Smooth muscle cell (in vitro differentiated cells): ENCODE measurements at regions not wholly inside any gene's neighbourhood (a gene's known extent, or its start where the extent isn't known, plus 50 kb on each side); places are given as distances from the start of the nearest gene placed in this dataset.

Source experiments
- DNase-seq: peaks from one replicate; lab custom pipeline; 2025; ENCODE audit not compliant: unreplicated experiment; lab: John Stamatoyannopoulos, UW
- H2AFZ ChIP-seq: fragments of 200-600 bp; sonication (generic); 2 replicates; pipeline ENCODE4 v1.6.0; 2016; ENCODE audit warnings: antibody characterized with exemption, low read depth, mild to moderate bottlenecking
- H3F3A ChIP-seq: fragments of 200-600 bp; sonication (generic); 2 replicates; pipeline ENCODE4 v1.6.0; 2017; ENCODE audit warnings: antibody characterized with exemption, low read depth
- H3K27ac ChIP-seq: fragments of 200-600 bp; sonication (generic); 2 replicates; pipeline ENCODE4 v1.5.1; 2016; ENCODE audit warnings: low read depth, mild to moderate bottlenecking
- H3K27me3 ChIP-seq: fragments of 200-600 bp; sonication (generic); 2 replicates; pipeline ENCODE4 v1.6.1; 2016; ENCODE audit warnings: low read depth, mild to moderate bottlenecking
- H3K36me3 ChIP-seq: fragments of 200-600 bp; sonication (generic); 2 replicates; pipeline ENCODE4 v1.5.1; 2016; ENCODE audit warnings: low read depth
- H3K4me1 ChIP-seq: fragments of 200-600 bp; sonication (generic); 2 replicates; pipeline ENCODE4 v1.5.1; 2016; ENCODE audit warnings: low read depth
- H3K4me2 ChIP-seq: fragments of 200-600 bp; sonication (generic); 2 replicates; pipeline ENCODE4 v1.6.0; 2016; ENCODE audit warnings: mild to moderate bottlenecking
- H3K4me3 ChIP-seq: fragments of 200-600 bp; sonication (generic); 2 replicates; pipeline ENCODE4 v1.5.1; 2016; ENCODE audit warnings: mild to moderate bottlenecking
- H3K79me2 ChIP-seq: fragments of 200-600 bp; sonication (generic); 2 replicates; pipeline ENCODE4 v1.6.0; 2016; ENCODE audit warnings: low read depth, mild to moderate bottlenecking
- H3K9ac ChIP-seq: fragments of 200-600 bp; sonication (generic); 2 replicates; pipeline ENCODE4 v1.6.0; 2016; ENCODE audit warnings: low read depth
- H3K9me3 ChIP-seq: fragments of 200-600 bp; sonication (generic); replicated peaks from 2 replicates; pipeline ENCODE4 v1.5.1; 2016; ENCODE audit warnings: low read depth
- H4K20me1 ChIP-seq: fragments of 200-600 bp; sonication (generic); 2 replicates; pipeline ENCODE4 v1.6.0; 2016; ENCODE audit warnings: low read depth
- CTCF ChIP-seq: fragments of 200-600 bp; sonication (generic); IDR thresholded peaks from 2 replicates; pipeline ENCODE4 v1.5.1; 2017; ENCODE audit warnings: borderline replicate concordance, mild to moderate bottlenecking, antibody characterized with exemption; ENCODE audit not compliant: insufficient read depth, poor library complexity, severe bottlenecking
- WGBS: methylation state at CpG from one replicate; pipeline ENCODE4 v1.1.7; 2016; ENCODE audit warnings: low lambda C conversion rate; 5-methylcytosine and 5-hydroxymethylcytosine counted together

- Histone ChIP-seq H3K4me2 (no peak overlapping the region), H2AFZ (no peak overlapping the region), H3K27me3 (no peaks in the 10 kb centered on the region), H3F3A (no peaks in the 10 kb centered on the region), H3K4me3 (no peak overlapping the region), H3K27ac (no peak overlapping the region), H3K4me1 (no peaks in the 10 kb centered on the region), H4K20me1 (no peaks in the 10 kb centered on the region), H3K79me2 (no peaks in the 10 kb centered on the region), H3K9ac (no peak overlapping the region), H3K9me3 (no peaks in the 10 kb centered on the region), H3K36me3 (no peaks in the 10 kb centered on the region)
- no peak for TF ChIP-seq CTCF
- DNase-seq, result no peak
- WGBS, result 97% methylated on average over 1 of the region's 1 CpG
Measured at GRCh38 chr1:96553811-96554210, 167.8 kb upstream of the PTBP2 start.

- H3K4me2 ChIP-seq, result no peak overlapping the region
Measured at GRCh38 chr1:96554364-96554763, 167.2 kb upstream of the PTBP2 start.

GRCh38 chr1:96557336-96557735 is 164.2 kb upstream of the PTBP2 start:
- no peak for DNase-seq
- Histone ChIP-seq H3K9ac (no peak overlapping the region), H3F3A (no peaks in the 10 kb centered on the region), H3K4me3 (no peak overlapping the region), H3K9me3 (no peaks in the 10 kb centered on the region), H4K20me1 (no peaks in the 10 kb centered on the region), H3K4me1 (peaks cover 6% of the 10 kb centered on the region), H3K79me2 (no peaks in the 10 kb centered on the region), H3K36me3 (no peaks in the 10 kb centered on the region), H3K27ac (no peak overlapping the region), H2AFZ (no peak overlapping the region), H3K4me2 (no peak overlapping the region), H3K27me3 (no peaks in the 10 kb centered on the region)
- 87% methylated on average over 5 of the region's 5 CpGs for WGBS
- TF ChIP-seq CTCF, result no peak

More at GRCh38 chr1:96554364-96554763, 167.2 kb upstream of the PTBP2 start:
- peaks cover under 1% of the 10 kb centered on the region for H3K4me1 ChIP-seq
- no peaks in the 10 kb centered on the region for H3K79me2 ChIP-seq
- H4K20me1 ChIP-seq, result no peaks in the 10 kb centered on the region
- no peak for DNase-seq
- no peak for TF ChIP-seq CTCF
- H3K9ac ChIP-seq, result no peak overlapping the region
- 90% methylated on average over 4 of the region's 4 CpGs for WGBS
- no peaks in the 10 kb centered on the region for H3K27me3 ChIP-seq
- no peaks in the 10 kb centered on the region for H3K9me3 ChIP-seq
- no peaks in the 10 kb centered on the region for H3K36me3 ChIP-seq
- H3F3A ChIP-seq, result no peaks in the 10 kb centered on the region
- H2AFZ ChIP-seq, result no peak overlapping the region
- H3K4me3 ChIP-seq, result no peak overlapping the region
- H3K27ac ChIP-seq, result no peak overlapping the region

- Histone ChIP-seq H2AFZ (no peak overlapping the region), H3K36me3 (no peaks in the 10 kb centered on the region), H3K9ac (no peak overlapping the region), H3K4me1 (peaks cover 6% of the 10 kb centered on the region), H3K79me2 (no peaks in the 10 kb centered on the region), H3K27me3 (no peaks in the 10 kb centered on the region), H3K9me3 (no peaks in the 10 kb centered on the region), H4K20me1 (no peaks in the 10 kb centered on the region), H3K27ac (no peak overlapping the region), H3F3A (no peaks in the 10 kb centered on the region), H3K4me3 (no peak overlapping the region), H3K4me2 (no peak overlapping the region)
- 7% methylated on average over 1 of the region's 1 CpG for WGBS
- TF ChIP-seq CTCF, result no peak
- DNase-seq, result no peak
Measured at GRCh38 chr1:96558635-96559034, 162.9 kb upstream of the PTBP2 start.
